HG03442 (cell line): ENCODE measurements at regions not wholly inside any gene's neighbourhood (a gene's known extent, or its start where the extent isn't known, plus 50 kb on each side); places are given as distances from the start of the nearest gene placed in this dataset.

Source experiments
- ATAC-seq: cut with Tn5 transposase; IDR thresholded peaks from one replicate; pipeline ENCODE4 v1.9.1; 2021; ENCODE audit warnings: mild to moderate bottlenecking, moderate library complexity; ENCODE audit not compliant: unreplicated experiment

GRCh38 chr7:94222516-94222915 lies 172.2 kb upstream of the COL1A2 start:
- ATAC-seq = no peak

- peak; percentile 50 for ATAC-seq
These were observed 171.2 kb upstream of the COL1A2 start for GRCh38 chr7:94223375-94224084.

GRCh38 chr7:94228223-94228622 lies 166.5 kb upstream of the COL1A2 start:
- ATAC-seq = no peak

GRCh38 chr7:94228678-94229077 lies 166.0 kb upstream of the COL1A2 start:
- no peak for ATAC-seq

GRCh38 chr7:94231305-94231704 lies 163.4 kb upstream of the COL1A2 start:
- no peak for ATAC-seq

GRCh38 chr7:94236960-94237359 lies 157.7 kb upstream of the COL1A2 start:
- ATAC-seq = no peak

GRCh38 chr7:94237417-94237816 lies 157.3 kb upstream of the COL1A2 start:
- no peak for ATAC-seq

- no peak for ATAC-seq
These were observed 154.9 kb upstream of the COL1A2 start for GRCh38 chr7:94239661-94240234.

- no peak for ATAC-seq
These were observed 153.8 kb upstream of the COL1A2 start for GRCh38 chr7:94240902-94241301.

- ATAC-seq = no peak
These were observed 153.2 kb upstream of the COL1A2 start for GRCh38 chr7:94241402-94241925.

- no peak for ATAC-seq
These were observed 151.5 kb upstream of the COL1A2 start for GRCh38 chr7:94243066-94243711.

- ATAC-seq = no peak
These were observed 149.9 kb upstream of the COL1A2 start for GRCh38 chr7:94244760-94245159.

GRCh38 chr7:94245500-94245899 lies 149.2 kb upstream of the COL1A2 start:
- ATAC-seq = no peak

- ATAC-seq = no peak
These were observed 146.7 kb upstream of the COL1A2 start for GRCh38 chr7:94247970-94248369.

GRCh38 chr7:94249631-94250030 lies 145.1 kb upstream of the COL1A2 start:
- ATAC-seq = no peak

- ATAC-seq = no peak
These were observed 144.6 kb upstream of the COL1A2 start for GRCh38 chr7:94250124-94250523.

- ATAC-seq = no peak
These were observed 143.7 kb upstream of the COL1A2 start for GRCh38 chr7:94250987-94251386.

- no peak for ATAC-seq
These were observed 142.6 kb upstream of the COL1A2 start for GRCh38 chr7:94252124-94252523.

GRCh38 chr7:94252971-94253370 lies 141.7 kb upstream of the COL1A2 start:
- ATAC-seq = no peak

GRCh38 chr7:94253686-94254085 lies 141.0 kb upstream of the COL1A2 start:
- ATAC-seq = no peak

- no peak for ATAC-seq
These were observed 136.0 kb upstream of the COL1A2 start for GRCh38 chr7:94258418-94259300.
